MM.1S (cell line): ENCODE measurements at regions not wholly inside any gene's neighbourhood (a gene's known extent, or its start where the extent isn't known, plus 50 kb on each side); places are given as distances from the start of the nearest gene placed in this dataset.

Source experiments
- DNase-seq: peaks from one replicate; pipeline ENCODE4 v3.0.0-alpha.2; 2015
- H2AFZ ChIP-seq: fragments of 300-600 bp; sonication (generic); 2 replicates; pipeline ENCODE4 v1.6.0; 2016; ENCODE audit warnings: antibody characterized with exemption, low read length
- H3F3A ChIP-seq: fragments of 300-600 bp; sonication (generic); 2 replicates; pipeline ENCODE4 v1.6.1; 2016; ENCODE audit warnings: mild to moderate bottlenecking, antibody characterized with exemption, low read length, moderate library complexity, mixed read lengths; ENCODE audit not compliant: insufficient read depth
- H3K27ac ChIP-seq: fragments of 300-600 bp; sonication (generic); 2 replicates; pipeline ENCODE4 v1.5.1; 2016; ENCODE audit warnings: mild to moderate bottlenecking, low read length
- H3K27me3 ChIP-seq: fragments of 300-600 bp; sonication (generic); replicated peaks from 2 replicates; pipeline ENCODE4 v1.6.0; 2016; ENCODE audit warnings: low read length; ENCODE audit not compliant: insufficient read depth
- H3K36me3 ChIP-seq: fragments of 300-600 bp; sonication (generic); replicated peaks from 2 replicates; pipeline ENCODE4 v1.6.1; 2016; ENCODE audit warnings: mild to moderate bottlenecking, low read length, mixed read lengths; ENCODE audit not compliant: insufficient read depth
- H3K4me1 ChIP-seq: fragments of 300-600 bp; sonication (generic); 2 replicates; pipeline ENCODE4 v1.6.1; 2016; ENCODE audit warnings: low read length, mixed read lengths
- H3K4me2 ChIP-seq: fragments of 300-600 bp; sonication (generic); 2 replicates; pipeline ENCODE4 v1.6.0; 2016; ENCODE audit warnings: low read depth, low read length
- H3K4me3 ChIP-seq: fragments of 300-600 bp; sonication (generic); 2 replicates; pipeline ENCODE4 v1.5.1; 2016; ENCODE audit warnings: low read length, mixed read lengths
- H3K79me2 ChIP-seq: fragments of 300-600 bp; sonication (generic); 2 replicates; pipeline ENCODE4 v1.6.1; 2016; ENCODE audit warnings: mixed run types, low read length, mixed read lengths
- H3K9ac ChIP-seq: fragments of 300-600 bp; sonication (generic); 2 replicates; pipeline ENCODE4 v1.6.1; 2016; ENCODE audit warnings: low read length, mixed read lengths
- H3K9me2 ChIP-seq: fragments of 300-600 bp; sonication (generic); replicated peaks from 2 replicates; pipeline ENCODE4 v1.6.1; 2016; ENCODE audit warnings: mild to moderate bottlenecking, low read length, mixed read lengths; ENCODE audit not compliant: insufficient read depth
- H3K9me3 ChIP-seq: fragments of 300-600 bp; sonication (generic); replicated peaks from 2 replicates; pipeline ENCODE4 v1.6.1; 2016; ENCODE audit warnings: mild to moderate bottlenecking, low read length, mixed read lengths; ENCODE audit not compliant: insufficient read depth
- H4K20me1 ChIP-seq: fragments of 300-600 bp; sonication (generic); 2 replicates; pipeline ENCODE4 v1.6.1; 2016; ENCODE audit warnings: mild to moderate bottlenecking, low read length, moderate library complexity, mixed read lengths; ENCODE audit not compliant: insufficient read depth
- CTCF ChIP-seq: fragments of 300-600 bp; sonication (generic); IDR thresholded peaks from 2 replicates; pipeline ENCODE4 v1.5.1; 2016; ENCODE audit warnings: antibody characterized with exemption, low read length, mixed read lengths
- EZH2 ChIP-seq: fragments of 300-600 bp; sonication (generic); optimal IDR thresholded peaks from 2 replicates; pipeline ENCODE3; 2017; ENCODE audit warnings: low read depth, mild to moderate bottlenecking, antibody characterized with exemption, low read length, mixed read lengths
- EZH2phosphoT487 ChIP-seq: fragments of 300-600 bp; sonication (generic); IDR thresholded peaks from 2 replicates; pipeline ENCODE4 v1.6.1; 2018; ENCODE audit warnings: antibody characterized with exemption, low read length

DNA sequence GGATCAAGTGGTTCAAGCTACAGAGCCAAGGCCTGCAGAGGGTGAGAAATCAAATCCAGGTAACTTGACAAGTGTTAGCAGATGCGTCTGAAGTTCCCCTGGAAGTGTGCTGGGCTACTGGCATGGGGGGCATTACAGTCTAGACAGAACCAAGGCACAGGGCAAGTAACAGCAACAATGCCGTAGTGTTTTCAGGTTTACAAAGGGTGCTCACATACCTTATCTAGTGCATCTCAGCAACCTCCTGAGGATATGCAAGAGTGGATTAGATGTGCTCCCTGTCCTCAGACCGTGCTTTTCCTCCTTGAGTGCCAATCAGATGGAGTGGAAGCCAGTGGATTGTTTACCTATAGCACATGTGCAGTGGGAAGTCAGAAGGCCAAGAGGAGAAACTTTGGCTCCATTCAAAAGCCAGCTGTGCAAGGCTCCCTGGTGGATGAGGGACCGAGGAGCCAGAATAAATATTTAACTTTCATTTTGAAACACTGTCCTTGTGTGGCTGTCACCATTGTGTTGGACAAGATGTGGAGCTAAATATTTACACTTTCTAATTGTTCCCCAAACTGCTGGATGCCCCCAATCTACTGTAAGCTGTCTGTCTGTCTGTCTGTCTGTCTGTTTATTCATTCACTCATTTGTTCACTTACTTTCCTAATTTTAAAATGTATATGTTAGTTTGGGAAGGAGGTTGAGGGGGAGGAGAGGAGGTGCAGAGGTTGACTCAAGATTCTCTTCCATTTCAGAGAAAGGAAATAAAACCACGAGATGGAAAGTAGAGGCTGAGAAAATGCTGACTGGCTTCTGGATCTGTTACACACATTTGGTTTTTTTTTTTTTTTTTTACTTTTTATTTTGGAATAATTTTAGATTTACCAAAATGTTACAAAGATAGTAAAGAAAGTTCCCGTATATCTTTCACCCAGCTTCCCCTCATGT, 184.0 kb upstream of the PARP11 start:
- Histone ChIP-seq H3K79me2 (no peaks in the 10 kb centered on the region), H3K4me2 (no peak overlapping the region), H3K36me3 (no peaks in the 10 kb centered on the region), H4K20me1 (no peaks in the 10 kb centered on the region), H3K9me2 (no peaks in the 10 kb centered on the region), H3K27me3 (no peaks in the 10 kb centered on the region), H3F3A (no peaks in the 10 kb centered on the region), H3K9me3 (no peaks in the 10 kb centered on the region), H3K4me1 (no peaks in the 10 kb centered on the region), H2AFZ (no peak overlapping the region), H3K4me3 (no peak overlapping the region), H3K27ac (no peak overlapping the region), H3K9ac (no peak overlapping the region)
- TF ChIP-seq EZH2 (no peak), EZH2phosphoT487 (no peak), CTCF (no peak)
- no peak for DNase-seq

- TF ChIP-seq EZH2 (no peak), EZH2phosphoT487 (no peak), CTCF (no peak)
- H3K36me3 ChIP-seq: no peaks in the 10 kb centered on the region
- no peaks in the 10 kb centered on the region for H3K9me2 ChIP-seq
- H2AFZ ChIP-seq: no peak overlapping the region
- no peak for DNase-seq
- H3K27ac ChIP-seq: no peak overlapping the region
- H3K9me3 ChIP-seq: no peaks in the 10 kb centered on the region
- no peaks in the 10 kb centered on the region for H3K79me2 ChIP-seq
- H3K9ac ChIP-seq: no peak overlapping the region
- no peaks in the 10 kb centered on the region for H3K27me3 ChIP-seq
- H3K4me2 ChIP-seq: no peak overlapping the region
- H3F3A ChIP-seq: no peaks in the 10 kb centered on the region
- H3K4me3 ChIP-seq: no peak overlapping the region
- no peaks in the 10 kb centered on the region for H4K20me1 ChIP-seq
- no peaks in the 10 kb centered on the region for H3K4me1 ChIP-seq
These were observed 181.4 kb upstream of the PARP11 start for GRCh38 chr12:4054630-4055029.

DNA sequence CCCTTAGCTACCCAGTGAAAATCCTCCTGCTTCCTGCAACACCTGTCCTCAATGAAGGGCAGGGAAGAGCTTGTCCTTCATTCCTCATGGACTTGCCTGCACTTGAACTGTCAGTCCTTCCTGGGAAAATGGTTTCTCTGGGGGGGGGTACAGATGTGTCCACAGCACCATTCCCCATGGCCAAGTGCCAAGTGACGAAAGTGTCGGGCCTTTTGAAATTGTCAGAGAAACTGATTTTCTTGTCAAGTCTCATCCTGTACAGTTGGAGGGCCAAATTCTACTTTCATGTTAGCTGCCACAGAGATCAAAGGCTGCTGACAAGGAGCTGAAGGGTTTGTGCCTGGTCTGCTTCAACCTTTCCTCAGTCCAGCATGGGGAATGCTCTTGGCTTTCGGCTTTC, 179.5 kb upstream of the PARP11 start:
- no peaks in the 10 kb centered on the region for H3K27me3 ChIP-seq
- H3K27ac ChIP-seq: no peak overlapping the region
- H3K9me2 ChIP-seq: no peaks in the 10 kb centered on the region
- H3K36me3 ChIP-seq: no peaks in the 10 kb centered on the region
- no peak overlapping the region for H3K9ac ChIP-seq
- no peak overlapping the region for H2AFZ ChIP-seq
- H4K20me1 ChIP-seq: no peaks in the 10 kb centered on the region
- no peak overlapping the region for H3K4me2 ChIP-seq
- TF ChIP-seq CTCF (no peak), EZH2phosphoT487 (no peak), EZH2 (no peak)
- H3K4me1 ChIP-seq: no peaks in the 10 kb centered on the region
- no peak overlapping the region for H3K4me3 ChIP-seq
- H3K9me3 ChIP-seq: no peaks in the 10 kb centered on the region
- DNase-seq: no peak
- H3K79me2 ChIP-seq: no peaks in the 10 kb centered on the region
- no peaks in the 10 kb centered on the region for H3F3A ChIP-seq
